IMR-90 (cell line): ENCODE measurements at regions not wholly inside any gene's neighbourhood (a gene's known extent, or its start where the extent isn't known, plus 50 kb on each side); places are given as distances from the start of the nearest gene placed in this dataset.

Experiments used
- ATAC-seq: fragments of 200-7000 bp; cut with Tn5 transposase; 2 replicates; pipeline ENCODE4 v1.9.1; 2020; ENCODE audit warnings: low read depth, mild to moderate bottlenecking, moderate library complexity
- BruUV-seq: library from RNA; stranded (reverse); fragments of 400-500 nt; replicated peaks from 2 replicates; lab custom pipeline; 2021; lab: Mats Ljungman, UMichigan
- CTCF ChIA-PET: fragments of 300-600 bp; formaldehyde crosslinking; extraction: SDS; loops from one replicate; lab custom pipeline; 2021; ENCODE audit warnings: antibody characterized with exemption; lab: Yijun Ruan, JAX
- POLR2A ChIA-PET: fragments of 300-600 bp; sonication (Branson Sonifier 250); formaldehyde crosslinking; loops from one replicate; lab custom pipeline; 2022; ENCODE audit warnings: antibody characterized with exemption; ENCODE audit not compliant: unreplicated experiment; lab: Charles Lee
- DNase-seq: peaks from one replicate; pipeline ENCODE4 v3.0.0; 2013
- H2AFZ ChIP-seq: replicated peaks from 2 replicates; pipeline ENCODE3; 2013; ENCODE audit warnings: low read length, mild to moderate bottlenecking; ENCODE audit not compliant: poor library complexity
- H2AK5ac ChIP-seq: 2 replicates; pipeline ENCODE4 v1.6.1; 2013; ENCODE audit warnings: low read depth, low read length, inconsistent platforms
- H2AK9ac ChIP-seq: replicated peaks from 2 replicates; pipeline ENCODE3; 2013; ENCODE audit warnings: mild to moderate bottlenecking, low read depth, low read length, moderate library complexity; ENCODE audit not compliant: poor library complexity
- H2BK120ac ChIP-seq: 2 replicates; pipeline ENCODE4 v1.6.1; 2013; ENCODE audit warnings: low read depth, low read length, inconsistent platforms
- H2BK15ac ChIP-seq: 3 replicates; pipeline ENCODE4 v1.6.1; 2013; ENCODE audit warnings: low read depth, low read length, inconsistent platforms
- H2BK20ac ChIP-seq: 2 replicates; pipeline ENCODE4 v1.6.1; 2013; ENCODE audit warnings: low read depth, mild to moderate bottlenecking, inconsistent platforms, low read length, moderate library complexity
- H2BK5ac ChIP-seq: 2 replicates; pipeline ENCODE4 v1.6.1; 2013; ENCODE audit warnings: mild to moderate bottlenecking, low read depth, low read length, inconsistent platforms; ENCODE audit not compliant: poor library complexity, severe bottlenecking
- H3K14ac ChIP-seq: replicated peaks from 2 replicates; pipeline ENCODE4 v1.6.1; 2013; ENCODE audit warnings: low read depth, low read length, inconsistent platforms
- H3K18ac ChIP-seq: 2 replicates; pipeline ENCODE4 v1.6.1; 2013; ENCODE audit warnings: low read depth, low read length, control low read depth
- H3K23ac ChIP-seq: 2 replicates; pipeline ENCODE4 v1.6.1; 2013; ENCODE audit warnings: low read depth, low read length, inconsistent platforms
- H3K27ac ChIP-seq: 2 replicates; pipeline ENCODE4 v1.5.1; 2013; ENCODE audit warnings: mild to moderate bottlenecking, control low read depth, low read length; ENCODE audit not compliant: insufficient read depth
- H3K27me3 ChIP-seq: 2 replicates; pipeline ENCODE4 v1.6.1; 2013; ENCODE audit warnings: low read length; ENCODE audit not compliant: control insufficient read depth, insufficient read depth
- H3K36me3 ChIP-seq: 2 replicates; pipeline ENCODE4 v1.6.1; 2013; ENCODE audit warnings: low read length, mixed read lengths; ENCODE audit not compliant: control insufficient read depth, insufficient read depth
- H3K4ac ChIP-seq: 2 replicates; pipeline ENCODE4 v1.6.1; 2013; ENCODE audit warnings: low read depth, low read length, inconsistent platforms
- H3K4me1 ChIP-seq: 2 replicates; pipeline ENCODE4 v1.6.1; 2013; ENCODE audit warnings: low read length, mixed read lengths; ENCODE audit not compliant: control insufficient read depth, insufficient read depth
- H3K4me2 ChIP-seq: 2 replicates; pipeline ENCODE4 v1.6.1; 2013; ENCODE audit warnings: low read depth, mild to moderate bottlenecking, control low read depth, low read length, moderate library complexity
- H3K4me3 ChIP-seq: 2 replicates; pipeline ENCODE4 v1.5.1; 2013; ENCODE audit warnings: low read depth, mild to moderate bottlenecking, control low read depth, low read length, moderate library complexity; ENCODE audit not compliant: insufficient read depth
- H3K56ac ChIP-seq: 2 replicates; pipeline ENCODE4 v1.6.1; 2013; ENCODE audit warnings: low read length, inconsistent platforms; ENCODE audit not compliant: insufficient read depth; ENCODE audit errors: extremely low read depth
- H3K79me1 ChIP-seq, 2 experiments: 2 replicates each; pipeline ENCODE4 v1.6.1; 2013; ENCODE audit warnings: low read length in 2 of 2, inconsistent platforms in 1 of 2, low read depth in 1 of 2
- H3K9ac ChIP-seq: 2 replicates; pipeline ENCODE4 v1.6.1; 2013; ENCODE audit warnings: low read depth, low read length, control low read depth
- H3K9me1 ChIP-seq: 2 replicates; pipeline ENCODE4 v1.6.1; 2013; ENCODE audit warnings: low read length, inconsistent platforms; ENCODE audit not compliant: insufficient read depth
- H3K9me3 ChIP-seq: 2 replicates; pipeline ENCODE4 v1.6.1; 2013; ENCODE audit warnings: low read length; ENCODE audit not compliant: control insufficient read depth, insufficient read depth
- H4K20me1 ChIP-seq: 2 replicates; pipeline ENCODE4 v1.6.1; 2013; ENCODE audit warnings: low read length, inconsistent platforms; ENCODE audit not compliant: insufficient read depth
- H4K5ac ChIP-seq: 2 replicates; pipeline ENCODE4 v1.6.1; 2013; ENCODE audit warnings: mild to moderate bottlenecking, low read depth, low read length, control low read depth
- H4K8ac ChIP-seq, 2 experiments: 2 replicates each; pipeline ENCODE4 v1.6.1; 2013; ENCODE audit warnings: low read depth in 2 of 2, low read length in 2 of 2, control low read depth in 1 of 2, inconsistent platforms in 1 of 2
- H4K91ac ChIP-seq: 2 replicates; pipeline ENCODE4 v1.6.1; 2013; ENCODE audit warnings: low read depth, low read length, inconsistent platforms; ENCODE audit not compliant: insufficient read depth
- BHLHE40 ChIP-seq: fragments of 150-350 bp; IDR thresholded peaks from 2 replicates; pipeline ENCODE4 v1.6.1; 2016; ENCODE audit warnings: mild to moderate bottlenecking, low read depth, low read length
- CEBPB ChIP-seq: IDR thresholded peaks from 2 replicates; pipeline ENCODE4 v1.6.1; 2012; ENCODE audit warnings: low read depth, low read length, improper control_type of control experiment
- CHD1 ChIP-seq: IDR thresholded peaks from 2 replicates; pipeline ENCODE4 v1.6.1; 2012; ENCODE audit warnings: low read depth, low read length, improper control_type of control experiment
- FOS ChIP-seq: fragments of 150-350 bp; IDR thresholded peaks from 2 replicates; pipeline ENCODE4 v1.6.1; 2016; ENCODE audit warnings: low read depth, low read length
- MAFK ChIP-seq: IDR thresholded peaks from 2 replicates; pipeline ENCODE4 v1.6.1; 2012; ENCODE audit warnings: low read depth, low read length, improper control_type of control experiment
- MAZ ChIP-seq: IDR thresholded peaks from 2 replicates; pipeline ENCODE4 v1.6.1; 2012; ENCODE audit warnings: low read depth, mild to moderate bottlenecking, low read length, improper control_type of control experiment, moderate library complexity, borderline replicate concordance
- MXI1 ChIP-seq: IDR thresholded peaks from 2 replicates; pipeline ENCODE4 v1.6.1; 2012; ENCODE audit warnings: low read depth, mild to moderate bottlenecking, low read length, moderate library complexity, borderline replicate concordance
- NFE2L2 ChIP-seq: fragments of 150-350 bp; IDR thresholded peaks from 2 replicates; pipeline ENCODE4 v1.6.1; 2016; ENCODE audit warnings: low read depth, mild to moderate bottlenecking, low read length
- POLR2A ChIP-seq: IDR thresholded peaks from 2 replicates; pipeline ENCODE4 v1.6.1; 2012; ENCODE audit warnings: mild to moderate bottlenecking, low read depth, low read length
- RAD21 ChIP-seq: IDR thresholded peaks from 2 replicates; pipeline ENCODE4 v1.6.1; 2012; ENCODE audit warnings: low read length, improper control_type of control experiment
- RCOR1 ChIP-seq: IDR thresholded peaks from 2 replicates; pipeline ENCODE4 v1.6.1; 2012; ENCODE audit warnings: mild to moderate bottlenecking, low read length, improper control_type of control experiment; ENCODE audit not compliant: insufficient replicate concordance
- RFX5 ChIP-seq: IDR thresholded peaks from 2 replicates; pipeline ENCODE4 v1.8.0; 2012; ENCODE audit warnings: low read depth, mild to moderate bottlenecking, low read length, moderate library complexity
- SMC3 ChIP-seq: fragments of 150-350 bp; IDR thresholded peaks from 2 replicates; pipeline ENCODE4 v1.6.1; 2016; ENCODE audit warnings: low read depth, mild to moderate bottlenecking, antibody characterized with exemption, low read length, moderate library complexity
- WGBS, 2 experiments: methylation state at CpG; one replicate each; pipeline versions ENCODE4 v1.1.5 to v1.1.7; 2013; ENCODE audit warnings: missing lambda C conversion rate in 2 of 2; ENCODE audit not compliant: insufficient read length in 1 of 2; ENCODE audit errors: extremely low coverage in 2 of 2; 5-methylcytosine and 5-hydroxymethylcytosine counted together
- dilution Hi-C: fragments of 300-500 bp; cut with HindIII; formaldehyde crosslinking; loops from one replicate; pipeline ENCODE4 v1.14.3; 2018; ENCODE audit warnings: low sequenced_read_pairs; ENCODE audit not compliant: unreplicated experiment
- in situ Hi-C: fragments of 300-500 bp; cut with MboI; formaldehyde crosslinking; loops from 3 replicates; pipeline ENCODE4 v1.14.3; 2019; ENCODE audit warnings: low sequenced_read_pairs, inconsistent platforms, mixed read lengths
- intact Hi-C: fragments of 100-400 bp; cut with micrococcal nuclease; formaldehyde crosslinking; loops from 2 replicates; pipeline ENCODE4 v1.10.0; 2022
- TF ChIP-seq, protein P1 (sequence below): conservative IDR thresholded peaks from 2 replicates; pipeline ENCODE4 v1.5.1; 2012; ENCODE audit warnings: mild to moderate bottlenecking, low read depth, low read length, improper control_type of control experiment
- TF ChIP-seq, protein P2 (sequence below): fragments of 150-350 bp; IDR thresholded peaks from 2 replicates; pipeline ENCODE4 v1.6.1; 2017; ENCODE audit warnings: mild to moderate bottlenecking, antibody characterized with exemption, low read length, low read depth
- TF ChIP-seq, protein P3 (sequence below): fragments of 150-350 bp; IDR thresholded peaks from 2 replicates; pipeline ENCODE4 v1.6.1; 2016; ENCODE audit warnings: low read depth, mild to moderate bottlenecking, low read length, moderate library complexity, borderline replicate concordance

DNA sequence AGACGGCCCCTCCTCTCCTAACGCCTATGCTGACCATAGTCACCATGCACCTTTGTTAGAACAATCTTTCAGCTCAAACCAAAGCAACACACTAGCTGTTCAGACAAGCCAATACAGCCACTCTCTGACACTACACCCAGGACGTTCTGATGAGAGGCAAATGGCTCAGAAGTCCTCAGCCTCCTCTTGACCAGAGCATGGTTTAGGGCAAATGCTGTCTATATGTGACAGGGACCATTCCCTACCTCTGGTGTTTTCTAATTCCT is 264.8 kb upstream of the HES1 start:
- no peak overlapping the region; the same call in none of the 2 replicates for H3K14ac ChIP-seq
- no peaks in the 10 kb centered on the region for H3K9me3 ChIP-seq
- H4K8ac ChIP-seq, result no peak overlapping the region
- intact Hi-C loops, result no loop called here
- H2AK5ac ChIP-seq, result peak overlapping the region; percentile 77
- H3K18ac ChIP-seq, result no peak overlapping the region
- no peaks in the 10 kb centered on the region for H3K79me1 ChIP-seq
- H2AK9ac ChIP-seq, result no peak overlapping the region
- TF ChIP-seq RFX5 (no peak), RCOR1 (no peak), MAFK (no peak), CHD1 (no peak), RAD21 (no peak), CEBPB (no peak), FOS (no peak), NFE2L2 (no peak), SMC3 (no peak), BHLHE40 (no peak), MAZ (no peak), MXI1 (no peak), POLR2A (no peak)
- TF ChIP-seq, protein P1, sequence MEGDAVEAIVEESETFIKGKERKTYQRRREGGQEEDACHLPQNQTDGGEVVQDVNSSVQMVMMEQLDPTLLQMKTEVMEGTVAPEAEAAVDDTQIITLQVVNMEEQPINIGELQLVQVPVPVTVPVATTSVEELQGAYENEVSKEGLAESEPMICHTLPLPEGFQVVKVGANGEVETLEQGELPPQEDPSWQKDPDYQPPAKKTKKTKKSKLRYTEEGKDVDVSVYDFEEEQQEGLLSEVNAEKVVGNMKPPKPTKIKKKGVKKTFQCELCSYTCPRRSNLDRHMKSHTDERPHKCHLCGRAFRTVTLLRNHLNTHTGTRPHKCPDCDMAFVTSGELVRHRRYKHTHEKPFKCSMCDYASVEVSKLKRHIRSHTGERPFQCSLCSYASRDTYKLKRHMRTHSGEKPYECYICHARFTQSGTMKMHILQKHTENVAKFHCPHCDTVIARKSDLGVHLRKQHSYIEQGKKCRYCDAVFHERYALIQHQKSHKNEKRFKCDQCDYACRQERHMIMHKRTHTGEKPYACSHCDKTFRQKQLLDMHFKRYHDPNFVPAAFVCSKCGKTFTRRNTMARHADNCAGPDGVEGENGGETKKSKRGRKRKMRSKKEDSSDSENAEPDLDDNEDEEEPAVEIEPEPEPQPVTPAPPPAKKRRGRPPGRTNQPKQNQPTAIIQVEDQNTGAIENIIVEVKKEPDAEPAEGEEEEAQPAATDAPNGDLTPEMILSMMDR, result no peak
- TF ChIP-seq, protein P2, sequence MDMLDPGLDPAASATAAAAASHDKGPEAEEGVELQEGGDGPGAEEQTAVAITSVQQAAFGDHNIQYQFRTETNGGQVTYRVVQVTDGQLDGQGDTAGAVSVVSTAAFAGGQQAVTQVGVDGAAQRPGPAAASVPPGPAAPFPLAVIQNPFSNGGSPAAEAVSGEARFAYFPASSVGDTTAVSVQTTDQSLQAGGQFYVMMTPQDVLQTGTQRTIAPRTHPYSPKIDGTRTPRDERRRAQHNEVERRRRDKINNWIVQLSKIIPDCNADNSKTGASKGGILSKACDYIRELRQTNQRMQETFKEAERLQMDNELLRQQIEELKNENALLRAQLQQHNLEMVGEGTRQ, result no peak
- TF ChIP-seq, protein P3, sequence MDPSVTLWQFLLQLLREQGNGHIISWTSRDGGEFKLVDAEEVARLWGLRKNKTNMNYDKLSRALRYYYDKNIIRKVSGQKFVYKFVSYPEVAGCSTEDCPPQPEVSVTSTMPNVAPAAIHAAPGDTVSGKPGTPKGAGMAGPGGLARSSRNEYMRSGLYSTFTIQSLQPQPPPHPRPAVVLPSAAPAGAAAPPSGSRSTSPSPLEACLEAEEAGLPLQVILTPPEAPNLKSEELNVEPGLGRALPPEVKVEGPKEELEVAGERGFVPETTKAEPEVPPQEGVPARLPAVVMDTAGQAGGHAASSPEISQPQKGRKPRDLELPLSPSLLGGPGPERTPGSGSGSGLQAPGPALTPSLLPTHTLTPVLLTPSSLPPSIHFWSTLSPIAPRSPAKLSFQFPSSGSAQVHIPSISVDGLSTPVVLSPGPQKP, result no peak
- ATAC-seq, result no peak
- H2BK15ac ChIP-seq, result peak overlapping the region; percentile 99; the same call in 1 of the 3 replicates
- H3K9ac ChIP-seq, result no peak overlapping the region
- H2BK20ac ChIP-seq, result no peak overlapping the region
- H3K56ac ChIP-seq, result no peak overlapping the region
- H4K5ac ChIP-seq, result no peak overlapping the region
- peak overlapping the region; percentile 22 for H2BK5ac ChIP-seq
- no peak overlapping the region for H3K4me2 ChIP-seq
- no CpG with 5 or more reads among the region's 3 CpGs for WGBS, 2 experiments
- no peak overlapping the region for H3K27ac ChIP-seq
- peak overlapping the region; percentile 6; the same call in 1 of the 2 replicates for H4K91ac ChIP-seq
- H2AFZ ChIP-seq, result no peak overlapping the region
- H3K36me3 ChIP-seq, result no peaks in the 10 kb centered on the region
- H3K4me3 ChIP-seq, result no peak overlapping the region
- peak overlapping the region; percentile 89 for H3K4ac ChIP-seq
- peaks cover 4% of the 10 kb centered on the region; the same call in 1 of the 2 replicates for H3K27me3 ChIP-seq
- dilution Hi-C loops, result no loop called here
- H3K23ac ChIP-seq, result peak overlapping the region; percentile 34; the same call in 1 of the 2 replicates
- H2BK120ac ChIP-seq, result peak overlapping the region; percentile 12
- DNase-seq, result no peak
- peaks cover 5% of the 10 kb centered on the region; the same call in 1 of the 2 replicates for H4K20me1 ChIP-seq
- in situ Hi-C loops, result no loop called here
- peaks cover 25% of the 10 kb centered on the region for H3K9me1 ChIP-seq
- POLR2A ChIA-PET, result no interaction called here
- peaks cover 21% of the 10 kb centered on the region for H3K4me1 ChIP-seq
- CTCF ChIA-PET, result interaction anchor here (0.6 to 1.1 kb wide), 2 partner anchors 10 to 69 kb away, joined by 3 to 4 read pairs; no protein-coding TSS in a partner anchor
- BruUV-seq, result no TSS peak
